A673 (cell line): ENCODE measurements at regions not wholly inside any gene's neighbourhood (a gene's known extent, or its start where the extent isn't known, plus 50 kb on each side); places are given as distances from the start of the nearest gene placed in this dataset.

ENCODE experiments used
- CTCF ChIP-seq: fragments of 300-800, 200-600 bp; sonication (generic); conservative IDR thresholded peaks from 2 replicates; pipeline ENCODE4 v1.5.1; 2017; ENCODE audit warnings: low read depth, mild to moderate bottlenecking, antibody characterized with exemption, low read length, moderate library complexity, mixed read lengths
- EZH2 ChIP-seq: fragments of 200-600 bp; sonication (generic); IDR thresholded peaks from 2 replicates; pipeline ENCODE4 v1.6.1; 2017; ENCODE audit warnings: borderline replicate concordance, low read depth, mild to moderate bottlenecking, mixed read lengths, antibody characterized with exemption, low read length; ENCODE audit not compliant: poor library complexity, severe bottlenecking

- TF ChIP-seq CTCF (no peak), EZH2 (no peak)
Measured at GRCh38 chr5:121719255-121719654, 132.4 kb upstream of the FTMT start.
